Nephron (organoid): ENCODE measurements at regions not wholly inside any gene's neighbourhood (a gene's known extent, or its start where the extent isn't known, plus 50 kb on each side); places are given as distances from the start of the nearest gene placed in this dataset.
A peak's percentile ranks its signal among the peaks of the same experiment; 100 is the strongest.

ENCODE experiments used
- H3K27ac Mint-ChIP-seq, 3 experiments: 2 replicates each; pipeline ENCODE4 v1.8.0; 2020; ENCODE audit warnings: mixed read lengths in 3 of 3, mild to moderate bottlenecking in 2 of 3, moderate library complexity in 1 of 3
- H3K27me3 Mint-ChIP-seq: 2 replicates; pipeline ENCODE4 v1.8.0; 2021; ENCODE audit warnings: low read depth, mild to moderate bottlenecking, moderate library complexity, mixed read lengths
- H3K36me3 Mint-ChIP-seq: 2 replicates; pipeline ENCODE4 v1.8.0; 2020; ENCODE audit warnings: low read depth, mixed read lengths
- H3K4me1 Mint-ChIP-seq: 2 replicates; pipeline ENCODE4 v1.8.0; 2020; ENCODE audit warnings: mixed read lengths
- H3K4me3 Mint-ChIP-seq, 3 experiments: 2 replicates each; pipeline ENCODE4 v1.8.0; 2020; ENCODE audit warnings: mild to moderate bottlenecking in 3 of 3, mixed read lengths in 3 of 3, moderate library complexity in 2 of 3
- H3K9me3 Mint-ChIP-seq: 2 replicates; pipeline ENCODE4 v1.8.0; 2020; ENCODE audit warnings: mixed read lengths
- TF ChIP-seq, protein P1 (sequence below), 3 experiments: fragments of 200-600 bp; sonication (generic); IDR thresholded peaks; one replicate each; pipeline ENCODE4 v1.5.0; 2021; ENCODE audit warnings: antibody characterized with exemption in 3 of 3; ENCODE audit not compliant: unreplicated experiment in 3 of 3

DNA sequence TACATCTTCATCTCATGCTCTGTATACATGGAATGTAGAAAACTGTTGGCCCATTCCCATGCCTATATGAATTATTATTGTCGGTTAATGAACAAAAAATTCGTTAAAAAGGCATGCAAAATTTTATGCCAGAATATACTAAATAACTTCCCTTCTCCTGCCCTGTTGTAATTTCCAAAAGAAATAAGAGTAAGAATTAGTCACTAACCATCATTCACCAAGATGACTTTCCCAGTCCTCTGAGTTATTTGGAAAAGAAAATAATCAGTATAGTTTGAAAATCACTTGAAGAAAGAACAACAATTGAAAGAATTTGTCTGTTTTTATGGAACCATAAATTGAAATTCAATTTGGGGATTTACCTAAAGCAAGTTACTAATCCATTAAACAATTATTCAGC is 1149.1 kb upstream of the RAG2 start:
- H3K4me1 Mint-ChIP-seq, result no peaks in the 10 kb centered on the region
- H3K9me3 Mint-ChIP-seq, result peaks cover 10% of the 10 kb centered on the region
- no peaks in the 10 kb centered on the region for H3K27me3 Mint-ChIP-seq
- no peak overlapping the region for H3K4me3 Mint-ChIP-seq
- TF ChIP-seq, protein P1, sequence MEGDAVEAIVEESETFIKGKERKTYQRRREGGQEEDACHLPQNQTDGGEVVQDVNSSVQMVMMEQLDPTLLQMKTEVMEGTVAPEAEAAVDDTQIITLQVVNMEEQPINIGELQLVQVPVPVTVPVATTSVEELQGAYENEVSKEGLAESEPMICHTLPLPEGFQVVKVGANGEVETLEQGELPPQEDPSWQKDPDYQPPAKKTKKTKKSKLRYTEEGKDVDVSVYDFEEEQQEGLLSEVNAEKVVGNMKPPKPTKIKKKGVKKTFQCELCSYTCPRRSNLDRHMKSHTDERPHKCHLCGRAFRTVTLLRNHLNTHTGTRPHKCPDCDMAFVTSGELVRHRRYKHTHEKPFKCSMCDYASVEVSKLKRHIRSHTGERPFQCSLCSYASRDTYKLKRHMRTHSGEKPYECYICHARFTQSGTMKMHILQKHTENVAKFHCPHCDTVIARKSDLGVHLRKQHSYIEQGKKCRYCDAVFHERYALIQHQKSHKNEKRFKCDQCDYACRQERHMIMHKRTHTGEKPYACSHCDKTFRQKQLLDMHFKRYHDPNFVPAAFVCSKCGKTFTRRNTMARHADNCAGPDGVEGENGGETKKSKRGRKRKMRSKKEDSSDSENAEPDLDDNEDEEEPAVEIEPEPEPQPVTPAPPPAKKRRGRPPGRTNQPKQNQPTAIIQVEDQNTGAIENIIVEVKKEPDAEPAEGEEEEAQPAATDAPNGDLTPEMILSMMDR (IDR thresholded peaks at IDR 0.05; ENCODE audit: unreplicated experiment in 3 of 3), result no peak
- H3K36me3 Mint-ChIP-seq, result no peaks in the 10 kb centered on the region
- H3K27ac Mint-ChIP-seq, result no peak overlapping the region

GRCh38 chr11:37727371-37727770 is 1129.3 kb upstream of the RAG2 start:
- Mint-ChIP-seq H3K27me3 (no peaks in the 10 kb centered on the region), H3K4me3 (no peak overlapping the region), H3K9me3 (no peaks in the 10 kb centered on the region), H3K36me3 (no peaks in the 10 kb centered on the region), H3K4me1 (no peaks in the 10 kb centered on the region), H3K27ac (no peak overlapping the region)
- TF ChIP-seq, protein P1 (IDR thresholded peaks at IDR 0.05; ENCODE audit: unreplicated experiment in 3 of 3), result no peak

- no peaks in the 10 kb centered on the region for H3K27me3 Mint-ChIP-seq
- TF ChIP-seq, protein P1 (IDR thresholded peaks at IDR 0.05; ENCODE audit: unreplicated experiment in 3 of 3), result no peak
- no peaks in the 10 kb centered on the region for H3K9me3 Mint-ChIP-seq
- H3K4me3 Mint-ChIP-seq, result no peak overlapping the region
- H3K4me1 Mint-ChIP-seq, result no peaks in the 10 kb centered on the region
- H3K36me3 Mint-ChIP-seq, result no peaks in the 10 kb centered on the region
- no peak overlapping the region for H3K27ac Mint-ChIP-seq
Observed at GRCh38 chr11:37724315-37724714, 1126.3 kb upstream of the RAG2 start.

DNA sequence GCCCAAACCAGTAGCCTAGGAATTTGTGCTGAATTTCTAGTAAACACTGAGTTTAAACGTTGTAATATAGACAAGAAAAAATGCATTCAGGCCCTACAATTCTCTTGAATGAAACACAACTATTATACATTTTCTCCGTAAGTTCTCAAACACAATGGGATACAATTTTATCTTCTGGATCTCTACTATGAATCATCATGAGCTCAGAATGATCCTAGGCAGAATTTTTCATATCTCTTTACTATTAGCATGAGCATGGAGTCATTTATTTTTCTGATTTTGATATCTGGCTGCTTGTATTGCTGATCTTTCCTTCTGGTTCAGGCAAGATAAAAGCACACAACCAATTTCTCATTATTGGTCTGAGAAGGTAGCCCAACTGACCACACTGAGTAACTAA is 1123.4 kb upstream of the RAG2 start:
- no peak overlapping the region for H3K4me3 Mint-ChIP-seq
- no peaks in the 10 kb centered on the region for H3K27me3 Mint-ChIP-seq
- H3K36me3 Mint-ChIP-seq, result no peaks in the 10 kb centered on the region
- TF ChIP-seq, protein P1 (IDR thresholded peaks at IDR 0.05; ENCODE audit: unreplicated experiment in 3 of 3), result no peak
- H3K4me1 Mint-ChIP-seq, result no peaks in the 10 kb centered on the region
- H3K9me3 Mint-ChIP-seq, result peaks cover 3% of the 10 kb centered on the region
- H3K27ac Mint-ChIP-seq, result no peak overlapping the region

- TF ChIP-seq, protein P1 (IDR thresholded peaks at IDR 0.05; ENCODE audit: unreplicated experiment in 3 of 3), result no peak
- H3K4me1 Mint-ChIP-seq, result no peaks in the 10 kb centered on the region
- no peaks in the 10 kb centered on the region for H3K36me3 Mint-ChIP-seq
- H3K9me3 Mint-ChIP-seq, result peaks cover 3% of the 10 kb centered on the region
- no peaks in the 10 kb centered on the region for H3K27me3 Mint-ChIP-seq
- no peak overlapping the region for H3K27ac Mint-ChIP-seq
- H3K4me3 Mint-ChIP-seq, result no peak overlapping the region
Observed at GRCh38 chr11:37718431-37718999, 1120.5 kb upstream of the RAG2 start.

- Mint-ChIP-seq H3K4me3 (no peak overlapping the region), H3K27me3 (no peaks in the 10 kb centered on the region), H3K9me3 (no peaks in the 10 kb centered on the region), H3K27ac (peak overlapping the region; percentile 64 to 83 (median 79)), H3K4me1 (peaks cover 28% of the 10 kb centered on the region), H3K36me3 (no peaks in the 10 kb centered on the region)
- TF ChIP-seq, protein P1 (IDR thresholded peaks at IDR 0.05; ENCODE audit: unreplicated experiment in 3 of 3), result peak in 2 of 3 experiments; percentile 11 to 26
Observed at GRCh38 chr11:37712251-37712650, 1114.2 kb upstream of the RAG2 start.
